GM19467 (cell line): ENCODE measurements at regions not wholly inside any gene's neighbourhood (a gene's known extent, or its start where the extent isn't known, plus 50 kb on each side); places are given as distances from the start of the nearest gene placed in this dataset.

ENCODE experiments used
- ATAC-seq: cut with Tn5 transposase; IDR thresholded peaks from one replicate; pipeline ENCODE4 v1.9.1; 2021; ENCODE audit warnings: mild to moderate bottlenecking, moderate library complexity; ENCODE audit not compliant: unreplicated experiment

- ATAC-seq = no peak
These were observed 50.1 kb downstream of the CEP43 start for GRCh38 chr6:167049275-167049674.

- ATAC-seq = no peak
These were observed 51.7 kb downstream of the CEP43 start for GRCh38 chr6:167050903-167051302.

DNA sequence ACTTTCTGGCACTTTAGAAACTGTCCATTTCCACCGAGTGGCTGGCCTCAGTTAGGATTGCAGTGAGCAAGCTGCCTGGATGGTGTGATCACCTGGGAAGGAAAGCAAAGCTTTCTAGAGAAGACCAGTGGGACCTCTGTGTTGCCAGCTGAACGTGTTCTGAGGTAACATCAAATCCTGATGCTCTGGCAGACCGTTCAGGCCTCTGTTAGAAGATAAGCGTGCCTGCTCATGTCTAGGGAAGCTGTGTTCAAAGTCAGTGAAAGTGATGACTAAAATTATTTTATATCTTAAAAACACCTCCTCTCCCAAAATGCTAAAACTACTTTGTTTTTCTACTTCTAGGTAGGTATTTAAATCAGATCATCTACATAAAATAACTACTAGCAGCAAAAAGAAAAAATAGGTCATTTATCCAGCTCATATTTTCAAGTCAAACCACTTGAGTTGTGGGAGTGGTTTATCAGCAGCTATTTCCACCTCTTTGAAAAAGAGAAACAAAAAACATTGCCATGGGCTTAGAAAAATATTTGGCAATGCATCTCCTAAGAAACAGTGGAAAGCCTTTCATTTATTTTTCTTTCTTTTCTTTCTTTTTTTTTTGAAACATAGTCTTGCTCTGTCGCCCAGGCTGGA is 54.8 kb downstream of the CEP43 start:
- ATAC-seq = no peak

DNA sequence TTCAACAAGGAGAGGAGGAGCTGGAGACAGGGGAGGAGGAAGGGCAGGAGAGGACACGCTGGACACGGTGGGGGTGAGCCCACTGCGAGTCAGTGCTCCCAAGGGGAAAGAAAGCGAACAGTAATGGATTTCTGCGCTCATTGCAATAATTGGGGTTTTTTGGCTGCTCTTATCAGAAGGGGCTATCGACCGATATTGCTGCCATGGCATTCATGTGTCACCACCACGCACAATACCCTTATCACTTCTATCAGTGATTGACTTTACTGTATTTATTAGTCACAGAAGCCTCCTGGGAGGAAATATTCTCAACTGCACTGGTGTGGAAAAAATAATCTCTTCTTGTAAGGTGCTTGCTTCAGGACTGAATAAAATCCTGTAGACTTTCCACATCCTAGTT is 55.8 kb downstream of the CEP43 start:
- no peak for ATAC-seq

- ATAC-seq = peak; percentile 86
These were observed 57.2 kb downstream of the CEP43 start for GRCh38 chr6:167056370-167056769.

DNA sequence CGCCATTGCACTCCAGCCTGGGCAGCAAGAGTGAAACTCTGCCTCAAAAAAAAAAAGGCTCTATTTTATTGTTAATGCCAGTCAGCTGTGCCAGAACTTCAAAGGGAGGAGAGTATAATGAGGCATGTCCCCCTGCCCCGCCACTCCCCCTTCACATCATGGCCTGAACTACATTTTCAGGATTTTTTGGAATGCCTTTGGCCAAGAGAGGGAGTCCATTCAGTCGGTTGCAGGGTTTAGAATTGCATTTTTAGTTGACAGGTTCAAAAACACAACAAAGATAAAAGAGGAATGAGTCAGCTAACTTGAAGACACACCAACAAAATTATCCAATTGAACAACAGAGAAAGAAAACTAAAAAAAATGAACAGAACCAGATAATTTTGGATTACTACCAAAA is 59.1 kb downstream of the CEP43 start:
- no peak for ATAC-seq
